ENCODE measurements at regions not wholly inside any gene's neighbourhood (a gene's known extent, or its start where the extent isn't known, plus 50 kb on each side); places are given as distances from the start of the nearest gene placed in this dataset.

DNA sequence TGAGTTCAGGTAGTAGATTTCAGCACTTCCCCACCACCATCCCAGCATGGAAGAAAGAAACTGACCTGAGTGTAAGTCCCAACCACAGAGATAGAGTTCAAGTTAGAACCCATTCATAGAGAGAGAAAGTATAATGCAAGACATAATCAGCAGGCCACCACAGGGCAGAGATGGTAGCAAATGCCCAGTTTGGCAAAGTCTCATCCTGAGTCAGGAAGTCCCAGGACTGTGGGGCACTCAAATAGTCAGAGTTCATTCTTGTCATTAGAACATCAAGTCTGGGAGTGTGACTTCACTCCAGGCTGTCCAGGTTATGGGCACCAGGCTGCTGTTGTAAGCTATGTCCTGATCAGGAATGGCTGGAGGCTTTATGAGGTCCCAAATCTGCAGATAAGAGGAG lies 72.0 kb upstream of the USP47 start:
- no peak overlapping the region for H3K9ac ChIP-seq
- peak overlapping the region; percentile 41 for H2AFZ ChIP-seq
- no peaks in the 10 kb centered on the region for H3K9me3 ChIP-seq (ENCODE audit: control insufficient read depth, low read length)
- no peaks in the 10 kb centered on the region for H3K27me3 ChIP-seq (ENCODE audit: control insufficient read depth, insufficient read depth, low read length)
- peak overlapping the region; percentile 29 for H3K27ac ChIP-seq
- no peaks in the 10 kb centered on the region for H3K36me3 ChIP-seq (ENCODE audit: control insufficient read depth, insufficient read depth, low read length)
- TF ChIP-seq, protein P1, sequence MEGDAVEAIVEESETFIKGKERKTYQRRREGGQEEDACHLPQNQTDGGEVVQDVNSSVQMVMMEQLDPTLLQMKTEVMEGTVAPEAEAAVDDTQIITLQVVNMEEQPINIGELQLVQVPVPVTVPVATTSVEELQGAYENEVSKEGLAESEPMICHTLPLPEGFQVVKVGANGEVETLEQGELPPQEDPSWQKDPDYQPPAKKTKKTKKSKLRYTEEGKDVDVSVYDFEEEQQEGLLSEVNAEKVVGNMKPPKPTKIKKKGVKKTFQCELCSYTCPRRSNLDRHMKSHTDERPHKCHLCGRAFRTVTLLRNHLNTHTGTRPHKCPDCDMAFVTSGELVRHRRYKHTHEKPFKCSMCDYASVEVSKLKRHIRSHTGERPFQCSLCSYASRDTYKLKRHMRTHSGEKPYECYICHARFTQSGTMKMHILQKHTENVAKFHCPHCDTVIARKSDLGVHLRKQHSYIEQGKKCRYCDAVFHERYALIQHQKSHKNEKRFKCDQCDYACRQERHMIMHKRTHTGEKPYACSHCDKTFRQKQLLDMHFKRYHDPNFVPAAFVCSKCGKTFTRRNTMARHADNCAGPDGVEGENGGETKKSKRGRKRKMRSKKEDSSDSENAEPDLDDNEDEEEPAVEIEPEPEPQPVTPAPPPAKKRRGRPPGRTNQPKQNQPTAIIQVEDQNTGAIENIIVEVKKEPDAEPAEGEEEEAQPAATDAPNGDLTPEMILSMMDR (IDR thresholded peaks at IDR 0.05): no peak
- H3K79me2 ChIP-seq: no peaks in the 10 kb centered on the region
- no peak overlapping the region for H3K4me3 ChIP-seq (ENCODE audit: low read depth, low read length)
- H3K4me2 ChIP-seq (ENCODE audit: low read length): no peak overlapping the region
- peaks cover 10% of the 10 kb centered on the region for H3K4me1 ChIP-seq

DNA sequence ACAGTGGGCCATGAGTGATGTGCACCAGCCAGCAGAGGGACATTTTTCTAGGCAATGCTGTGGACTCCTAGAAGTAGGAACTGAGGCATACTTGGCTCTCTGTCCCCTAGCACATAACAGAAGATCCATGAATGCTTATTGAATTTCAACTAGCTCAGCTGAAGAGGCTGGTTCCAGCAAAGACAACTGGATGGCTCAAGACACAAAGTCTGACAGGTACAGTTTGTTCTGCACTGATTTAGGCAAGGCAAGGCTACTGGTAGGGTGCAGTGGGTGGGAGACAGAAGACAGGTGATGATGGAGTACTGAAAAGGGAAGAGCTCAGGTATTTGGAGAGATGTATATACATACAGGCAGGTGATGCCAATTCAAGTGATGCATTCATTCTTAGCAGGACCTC lies 72.4 kb upstream of the USP47 start:
- no peak overlapping the region for H3K4me2 ChIP-seq (ENCODE audit: low read length)
- H3K4me1 ChIP-seq: peaks cover 10% of the 10 kb centered on the region
- H3K36me3 ChIP-seq (ENCODE audit: control insufficient read depth, insufficient read depth, low read length): no peaks in the 10 kb centered on the region
- no peak overlapping the region for H3K4me3 ChIP-seq (ENCODE audit: low read depth, low read length)
- no peak overlapping the region for H3K27ac ChIP-seq
- TF ChIP-seq, protein P1 (IDR thresholded peaks at IDR 0.05): no peak
- H3K9ac ChIP-seq: no peak overlapping the region
- no peaks in the 10 kb centered on the region for H3K27me3 ChIP-seq (ENCODE audit: control insufficient read depth, insufficient read depth, low read length)
- no peaks in the 10 kb centered on the region for H3K79me2 ChIP-seq
- H3K9me3 ChIP-seq (ENCODE audit: control insufficient read depth, low read length): no peaks in the 10 kb centered on the region
- H2AFZ ChIP-seq: no peak overlapping the region

DNA sequence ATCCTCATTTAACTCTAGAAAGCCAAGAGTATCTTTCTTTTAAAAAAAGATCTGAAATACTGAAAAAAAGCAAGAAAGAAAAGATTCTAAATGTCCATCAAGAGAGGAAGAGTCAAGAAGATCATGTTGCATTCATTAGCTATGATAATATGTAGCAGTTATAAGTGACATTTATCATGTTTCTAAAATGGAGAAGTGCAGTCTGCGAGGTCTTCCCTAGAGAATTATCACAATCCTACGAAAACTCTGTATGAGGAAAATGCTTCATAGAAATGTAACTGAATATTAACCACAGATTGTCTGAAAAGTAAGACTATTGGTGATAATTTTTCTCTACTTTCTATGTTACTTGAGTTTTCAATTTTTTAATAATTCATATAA lies 77.4 kb upstream of the USP47 start:
- Histone ChIP-seq H3K4me3 (ENCODE audit: low read depth, low read length) (no peak overlapping the region), H3K36me3 (ENCODE audit: control insufficient read depth, insufficient read depth, low read length) (no peaks in the 10 kb centered on the region), H3K27ac (no peak overlapping the region), H3K4me1 (no peaks in the 10 kb centered on the region), H3K4me2 (ENCODE audit: low read length) (no peak overlapping the region), H3K27me3 (ENCODE audit: control insufficient read depth, insufficient read depth, low read length) (no peaks in the 10 kb centered on the region), H2AFZ (no peak overlapping the region), H3K79me2 (no peaks in the 10 kb centered on the region), H3K9ac (no peak overlapping the region), H3K9me3 (ENCODE audit: control insufficient read depth, low read length) (no peaks in the 10 kb centered on the region)
- TF ChIP-seq, protein P1 (IDR thresholded peaks at IDR 0.05): no peak

- Histone ChIP-seq H3K4me3 (ENCODE audit: low read depth, low read length) (no peak overlapping the region), H3K27ac (no peak overlapping the region), H3K4me2 (ENCODE audit: low read length) (no peak overlapping the region), H3K36me3 (ENCODE audit: control insufficient read depth, insufficient read depth, low read length) (no peaks in the 10 kb centered on the region), H2AFZ (no peak overlapping the region), H3K4me1 (no peaks in the 10 kb centered on the region), H3K9ac (no peak overlapping the region), H3K79me2 (no peaks in the 10 kb centered on the region), H3K9me3 (ENCODE audit: control insufficient read depth, low read length) (no peaks in the 10 kb centered on the region), H3K27me3 (ENCODE audit: control insufficient read depth, insufficient read depth, low read length) (no peaks in the 10 kb centered on the region)
- TF ChIP-seq, protein P1 (IDR thresholded peaks at IDR 0.05): no peak
Observed at GRCh38 chr11:11763796-11764422, 77.9 kb upstream of the USP47 start.

DNA sequence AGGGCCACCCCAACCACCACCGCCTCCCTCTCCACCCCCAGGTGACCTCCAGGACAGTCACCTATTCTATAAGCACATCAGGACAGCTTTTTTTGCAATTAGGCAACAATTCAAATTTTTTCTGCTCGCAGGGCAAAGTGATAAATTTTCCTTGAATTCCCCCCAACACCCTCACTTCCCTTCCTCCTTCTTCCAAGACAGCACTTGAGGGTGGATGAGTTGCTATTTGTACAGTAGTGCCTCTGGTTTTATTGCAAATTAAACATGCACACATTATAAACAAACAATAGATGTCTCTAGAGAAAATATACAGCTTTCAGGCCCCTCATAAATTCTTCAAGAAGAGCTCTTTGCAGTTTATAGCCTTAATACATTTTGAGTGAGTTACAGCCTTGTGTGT lies 80.9 kb upstream of the USP47 start:
- Histone ChIP-seq H3K36me3 (ENCODE audit: control insufficient read depth, insufficient read depth, low read length) (no peaks in the 10 kb centered on the region), H3K27me3 (ENCODE audit: control insufficient read depth, insufficient read depth, low read length) (no peaks in the 10 kb centered on the region), H3K9me3 (ENCODE audit: control insufficient read depth, low read length) (no peaks in the 10 kb centered on the region), H3K79me2 (no peaks in the 10 kb centered on the region), H3K4me3 (ENCODE audit: low read depth, low read length) (no peak overlapping the region), H3K4me2 (ENCODE audit: low read length) (no peak overlapping the region), H3K9ac (no peak overlapping the region), H3K4me1 (no peaks in the 10 kb centered on the region), H2AFZ (no peak overlapping the region), H3K27ac (no peak overlapping the region)
- TF ChIP-seq, protein P1 (IDR thresholded peaks at IDR 0.05): no peak

All from parathyroid adenoma (tissue), 2 donors.